HG03060 (cell line): ENCODE measurements at regions not wholly inside any gene's neighbourhood (a gene's known extent, or its start where the extent isn't known, plus 50 kb on each side); places are given as distances from the start of the nearest gene placed in this dataset.

Experiments used
- ATAC-seq: cut with Tn5 transposase; IDR thresholded peaks from one replicate; pipeline ENCODE4 v1.9.1; 2021; ENCODE audit warnings: low read depth, moderate number of reproducible peaks; ENCODE audit not compliant: unreplicated experiment

DNA sequence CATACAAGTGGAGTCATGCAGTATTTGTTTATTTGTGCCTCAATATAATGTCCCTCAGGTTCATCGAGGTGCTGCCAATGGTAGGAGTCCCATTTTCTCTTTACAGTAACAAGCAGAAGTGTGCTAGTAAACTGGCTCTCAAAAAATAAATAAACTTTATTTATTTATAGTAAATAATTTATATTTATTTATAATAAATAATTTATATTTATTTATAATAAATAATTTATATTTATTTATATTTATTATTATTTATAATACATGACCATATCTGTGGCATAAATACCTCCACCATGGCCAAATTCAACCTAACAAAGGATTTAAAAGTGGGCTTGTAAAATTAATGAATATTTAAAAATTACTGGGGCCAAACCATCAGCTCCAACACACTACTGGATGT, 464.9 kb upstream of the NWD2 start:
- ATAC-seq = no peak

DNA sequence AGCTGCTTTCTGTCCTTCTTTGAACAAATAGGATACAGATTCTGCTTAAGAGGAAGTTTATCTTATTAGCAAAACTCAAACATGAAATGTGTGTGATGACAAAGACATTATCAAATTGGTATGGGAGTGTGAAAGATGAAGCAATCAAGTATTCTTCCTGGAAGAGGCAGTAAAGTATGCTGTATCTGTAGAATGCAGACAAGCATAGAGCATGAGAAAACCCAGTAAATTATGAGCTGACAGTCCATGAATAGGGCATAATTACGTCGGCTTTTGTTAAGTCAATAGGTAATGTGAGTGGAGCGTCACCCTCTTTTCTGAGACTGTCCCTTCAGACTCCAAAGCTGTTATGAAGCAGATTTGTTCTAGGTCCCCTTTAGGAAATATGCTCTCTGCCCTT, 458.6 kb upstream of the NWD2 start:
- ATAC-seq = no peak

DNA sequence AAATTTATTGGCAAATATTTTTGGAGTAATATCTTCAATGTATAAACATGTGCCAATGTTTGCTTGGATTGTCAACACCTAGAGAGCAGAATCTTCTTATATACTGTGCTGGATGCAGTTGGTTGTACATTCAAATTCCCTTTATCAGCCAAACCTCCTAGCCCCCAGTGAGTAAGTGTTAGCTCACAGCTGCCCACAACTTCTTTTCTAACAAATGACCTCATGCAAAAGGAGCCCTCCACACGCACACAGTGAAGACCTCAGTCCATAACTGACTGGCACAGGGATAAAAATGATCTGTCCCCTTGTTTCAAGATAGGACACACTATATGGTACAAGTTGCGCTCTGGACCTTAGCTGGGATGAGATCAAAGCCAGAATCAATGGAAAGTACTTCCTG, 458.0 kb upstream of the NWD2 start:
- no peak for ATAC-seq

DNA sequence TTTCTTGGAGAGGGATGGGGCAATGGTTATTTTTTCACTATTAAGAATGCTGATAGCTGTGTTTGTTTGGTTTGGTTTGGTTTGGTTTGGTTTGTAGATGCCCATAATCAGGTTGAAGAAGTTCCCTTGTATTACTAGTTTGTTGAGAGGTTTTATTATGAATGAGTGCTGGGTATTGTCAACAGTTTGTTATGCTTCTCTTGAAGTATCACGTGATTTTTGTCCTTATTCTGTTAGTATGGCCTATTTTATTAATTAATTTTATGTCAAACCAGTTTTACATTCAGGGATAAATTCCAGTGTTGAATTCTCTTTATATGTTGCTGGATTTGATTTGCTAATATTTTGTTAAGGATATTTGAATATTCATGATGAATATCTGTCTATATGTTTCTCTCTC, 449.8 kb upstream of the NWD2 start:
- ATAC-seq = no peak

DNA sequence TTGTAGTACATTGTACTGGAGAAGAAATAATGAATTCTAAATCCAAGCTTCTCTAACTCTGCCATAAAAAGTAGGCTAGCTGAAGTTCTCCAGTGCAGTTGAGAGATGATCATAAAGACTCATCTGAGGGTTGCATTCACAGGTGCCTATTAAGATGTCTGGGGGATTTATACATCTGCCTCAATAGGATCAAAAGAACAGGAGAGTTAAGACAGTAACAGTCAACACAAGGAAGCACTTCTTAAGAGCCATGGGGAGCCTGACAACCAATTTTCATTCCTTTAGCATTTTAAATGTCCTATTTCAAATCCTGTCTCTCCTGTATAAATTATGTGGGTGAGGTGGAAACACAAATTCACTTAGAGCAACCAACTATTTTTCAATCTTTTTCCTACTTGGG, 432.4 kb upstream of the NWD2 start:
- no peak for ATAC-seq

DNA sequence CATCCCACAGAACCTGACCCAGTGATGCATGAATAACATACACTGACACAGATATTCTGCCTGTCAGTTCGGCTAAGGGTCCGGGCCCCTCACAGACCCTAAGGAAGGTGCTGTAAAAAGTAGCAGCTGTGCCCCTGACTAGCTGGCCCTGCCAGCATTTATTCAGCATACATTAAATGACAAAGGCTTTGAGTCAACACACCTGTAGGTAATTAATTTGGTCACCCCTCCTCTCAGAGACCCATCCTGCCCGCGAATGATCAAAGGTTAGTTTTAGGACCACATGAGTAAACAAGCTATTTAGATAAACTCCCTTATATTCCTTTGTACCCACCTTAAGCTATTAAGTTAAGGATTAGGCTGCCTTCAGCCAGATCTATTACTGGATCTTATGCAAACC, 429.0 kb upstream of the NWD2 start:
- no peak for ATAC-seq

DNA sequence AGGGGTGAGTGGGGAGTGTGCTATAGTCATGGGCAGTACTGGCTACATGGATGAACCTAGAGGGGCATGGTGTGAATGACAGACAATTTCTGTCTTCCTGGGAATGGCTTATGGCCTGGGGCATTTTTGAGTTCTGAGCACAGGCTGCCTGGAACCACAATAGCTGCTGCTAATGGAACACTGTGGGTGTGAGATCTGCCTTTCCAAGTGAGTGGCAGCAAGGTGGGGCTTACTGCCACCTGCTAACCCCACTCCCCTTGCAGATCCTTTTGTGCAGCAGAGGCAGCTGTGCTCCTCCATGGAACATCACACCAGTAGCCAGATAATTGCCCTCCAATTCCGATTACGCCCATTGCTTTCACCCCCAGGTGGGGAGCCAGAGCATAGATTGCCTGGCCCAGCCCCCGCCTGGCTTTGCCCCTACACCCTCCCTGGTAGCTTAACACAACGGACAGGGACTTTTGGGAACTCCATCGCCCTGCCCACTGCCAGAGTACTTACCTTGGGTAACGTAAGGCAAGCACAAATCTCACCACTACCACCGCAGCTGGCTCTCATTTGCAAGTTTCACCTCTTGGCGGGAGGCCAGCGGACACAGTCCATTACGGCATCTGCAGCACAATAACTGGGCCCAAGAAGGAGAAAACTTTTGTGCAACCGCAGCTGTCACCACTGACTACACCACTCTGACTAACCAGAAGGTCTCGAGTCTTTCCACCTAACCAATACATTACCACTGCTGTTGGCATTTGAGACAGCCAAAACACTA, 421.2 kb upstream of the NWD2 start:
- no peak for ATAC-seq

DNA sequence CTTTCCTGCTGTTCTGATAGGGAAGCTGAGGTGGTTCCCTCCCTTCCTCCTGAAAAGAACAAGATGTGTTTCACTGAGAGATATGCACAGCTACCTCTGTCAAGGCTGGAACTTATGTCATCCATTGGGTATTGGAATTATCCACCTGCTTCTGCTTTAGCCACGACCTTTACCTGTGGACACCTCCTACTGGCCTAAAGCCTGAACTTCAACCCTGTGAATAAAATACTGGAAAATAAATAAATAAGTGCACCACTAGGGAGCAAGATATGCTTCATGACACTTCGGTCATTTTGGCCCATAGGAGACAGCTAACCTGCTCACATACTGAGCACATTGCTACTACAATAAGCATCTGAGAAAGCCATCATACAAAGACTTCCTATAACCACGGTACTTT, 419.9 kb upstream of the NWD2 start:
- ATAC-seq = no peak

DNA sequence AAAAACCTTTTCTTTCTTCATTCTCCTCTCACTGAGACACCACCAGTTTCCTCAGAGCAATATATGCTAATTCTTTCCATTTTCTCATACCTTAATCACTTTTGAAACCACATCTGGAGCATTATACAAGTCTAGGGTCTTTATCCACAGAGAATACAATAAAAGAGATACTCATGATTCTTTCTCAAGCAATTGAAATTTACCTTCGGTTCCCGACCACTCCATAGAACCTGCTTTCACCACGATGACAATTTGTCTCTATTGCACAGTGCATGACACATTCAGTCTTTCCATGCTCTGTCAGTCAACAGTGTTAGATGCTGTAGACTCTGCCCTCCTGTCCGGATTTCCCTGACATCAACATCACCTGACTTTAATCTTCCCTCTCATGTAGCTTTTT, 409.3 kb upstream of the NWD2 start:
- peak; percentile 56 for ATAC-seq

DNA sequence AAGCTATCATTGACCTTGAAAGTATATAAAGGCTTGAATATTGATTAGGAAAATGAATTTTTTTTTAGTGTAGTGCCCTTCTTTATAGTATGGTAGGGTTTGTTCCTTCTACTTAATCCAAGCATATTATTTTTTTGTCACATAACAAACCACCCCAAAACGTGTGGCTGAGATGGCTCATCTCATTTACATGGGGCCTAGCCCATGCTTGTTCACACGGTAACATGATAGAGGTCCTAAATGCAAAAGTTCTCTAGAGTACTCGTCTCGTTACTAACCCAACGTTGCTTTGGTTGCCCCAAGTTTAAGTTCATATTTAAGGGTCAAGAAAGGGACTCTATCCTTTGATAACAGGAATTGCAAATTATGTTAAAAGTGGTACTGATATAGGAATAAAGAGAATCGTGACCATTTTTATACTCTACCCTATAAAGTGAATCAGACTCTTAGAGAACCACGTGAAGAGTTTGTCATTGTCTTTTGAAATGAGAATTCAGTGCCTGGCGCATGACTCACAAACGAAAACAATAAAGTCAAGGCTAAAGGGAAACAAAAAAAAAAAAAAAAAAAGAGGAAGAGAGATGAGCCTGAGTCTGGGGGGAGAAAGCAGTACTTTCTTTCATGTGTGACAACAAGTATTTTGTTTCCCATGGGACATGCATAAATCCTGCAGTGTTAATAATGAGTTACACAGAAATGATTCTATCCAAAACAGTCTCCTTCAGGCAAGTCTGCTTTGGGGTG, 402.8 kb upstream of the NWD2 start:
- ATAC-seq = peak; percentile 63

DNA sequence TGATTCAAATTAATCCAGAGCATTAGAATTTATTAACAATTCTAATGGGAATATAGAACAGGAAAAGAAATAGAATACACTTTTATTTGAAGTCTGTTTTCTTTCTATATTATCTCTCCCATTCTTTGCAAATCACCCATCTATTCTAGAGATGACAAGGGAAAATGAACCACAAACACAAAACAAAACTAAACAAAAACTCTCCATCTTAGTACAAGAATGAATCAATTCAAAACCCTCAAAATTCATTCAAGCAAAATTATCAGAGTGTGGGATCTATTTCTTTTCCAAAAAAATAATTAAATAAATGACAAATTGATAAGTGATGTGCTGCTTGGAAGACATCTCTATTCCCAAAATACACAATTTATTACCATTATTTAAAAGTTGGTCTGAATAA, 400.1 kb upstream of the NWD2 start:
- ATAC-seq = no peak

DNA sequence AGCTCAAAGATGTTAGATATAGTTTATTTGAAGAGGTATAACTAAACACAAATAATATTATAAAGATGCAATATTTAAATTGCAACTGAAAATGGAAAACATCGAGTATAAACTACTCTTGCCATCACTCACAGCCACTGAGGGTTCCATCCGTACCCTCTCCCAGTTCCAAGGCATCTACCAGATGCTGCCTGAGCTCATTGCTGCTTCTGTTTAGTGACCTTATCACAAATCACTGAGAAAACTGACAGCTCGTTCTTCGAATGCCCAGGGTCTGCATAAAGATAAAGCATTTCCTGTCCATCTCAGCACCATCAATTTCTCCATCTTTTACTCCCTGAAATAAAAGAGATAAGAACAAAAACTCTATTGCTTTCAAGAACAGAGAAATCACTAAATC, 391.7 kb upstream of the NWD2 start:
- no peak for ATAC-seq

DNA sequence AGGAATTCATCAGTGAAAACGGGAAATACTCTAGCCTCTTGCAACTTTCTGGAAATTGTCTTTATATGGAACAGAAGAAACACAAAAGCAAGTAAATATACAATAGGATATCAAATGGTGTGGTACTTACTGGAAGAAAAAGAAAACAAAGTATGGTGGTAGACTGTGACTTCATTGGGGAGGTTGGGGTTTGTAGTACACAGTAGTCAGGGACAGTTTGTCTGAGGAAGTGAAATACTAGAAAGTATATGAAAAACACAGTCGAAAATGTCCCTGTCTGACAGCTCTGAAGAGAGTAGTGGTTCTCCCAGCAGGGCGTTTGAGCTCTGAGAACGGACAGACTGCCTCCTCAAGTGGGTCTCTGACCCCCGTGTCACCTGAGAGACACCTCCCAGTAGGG, 390.0 kb upstream of the NWD2 start:
- ATAC-seq = no peak

DNA sequence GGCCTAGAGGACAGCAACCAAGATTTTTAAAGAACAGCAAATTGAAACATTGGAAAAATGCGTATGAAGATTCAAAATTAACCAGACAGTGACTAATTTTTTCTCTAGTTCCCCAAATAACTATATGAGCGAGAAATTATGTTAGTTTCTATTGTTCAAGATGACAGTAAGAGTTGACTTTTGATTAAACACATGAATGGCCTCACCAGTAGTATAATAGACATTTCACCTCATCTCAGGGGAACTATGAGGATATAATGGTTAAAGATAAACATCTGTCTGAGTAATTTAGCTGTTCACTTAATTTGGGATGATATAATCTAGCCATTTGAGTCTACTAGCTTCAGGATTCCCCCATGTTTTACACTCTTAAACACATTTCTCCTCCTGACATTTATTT, 380.9 kb upstream of the NWD2 start:
- no peak for ATAC-seq

DNA sequence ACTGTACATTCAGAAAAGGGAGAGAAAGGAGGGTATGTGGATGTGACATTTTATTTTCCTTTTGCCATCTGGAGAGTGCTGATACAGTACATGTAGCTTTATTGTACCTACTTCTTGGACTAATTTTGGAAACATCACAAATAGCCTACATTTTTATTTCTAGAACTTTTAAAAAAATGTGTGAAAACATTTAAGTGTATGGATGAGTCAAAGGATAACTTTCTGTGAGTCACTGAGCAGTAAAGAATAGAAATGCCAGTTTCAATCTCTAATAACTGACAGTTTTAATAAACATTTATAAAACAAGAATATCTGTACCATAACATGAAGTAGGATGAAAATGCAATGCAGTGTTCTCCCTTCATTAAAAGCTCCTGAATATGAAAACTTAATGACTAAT, 374.4 kb upstream of the NWD2 start:
- ATAC-seq = no peak

DNA sequence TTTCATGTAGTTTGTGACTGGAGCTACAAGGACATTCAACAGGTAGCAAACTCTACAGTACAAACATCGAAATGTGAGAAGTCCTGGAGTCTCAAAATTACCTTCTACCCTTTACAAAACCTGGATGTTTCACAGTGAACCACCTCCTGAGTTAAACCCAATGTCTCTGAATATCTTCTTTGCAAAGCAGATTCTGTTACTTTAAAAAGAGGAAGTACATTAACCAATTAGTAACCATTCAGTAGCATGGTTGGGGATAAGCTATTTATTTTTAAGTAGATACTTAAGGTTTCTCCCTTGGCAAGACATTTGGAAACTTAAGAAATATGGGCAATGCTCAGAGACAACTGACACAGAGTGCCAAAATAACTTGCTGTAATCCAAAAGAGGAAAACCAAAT, 371.9 kb upstream of the NWD2 start:
- ATAC-seq = peak; percentile 49

DNA sequence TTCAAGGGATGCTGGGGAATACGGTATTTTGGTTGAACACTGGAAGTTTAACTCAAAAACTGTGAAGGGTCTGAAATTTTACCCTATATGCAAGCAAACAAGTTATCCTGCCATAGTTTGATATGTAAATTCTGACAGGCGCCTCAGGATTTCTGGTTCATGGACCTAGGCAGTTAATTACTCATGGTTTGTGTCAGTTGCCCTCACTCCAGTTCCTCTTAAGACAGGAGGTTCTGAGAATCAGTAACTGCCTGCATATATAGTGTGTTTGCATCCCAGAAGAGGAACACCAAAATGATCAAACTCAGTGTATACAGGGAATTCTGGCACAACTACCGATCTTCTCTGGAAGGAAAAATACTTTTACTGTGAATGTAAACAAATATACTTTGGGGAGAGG, 360.4 kb upstream of the NWD2 start:
- no peak for ATAC-seq

DNA sequence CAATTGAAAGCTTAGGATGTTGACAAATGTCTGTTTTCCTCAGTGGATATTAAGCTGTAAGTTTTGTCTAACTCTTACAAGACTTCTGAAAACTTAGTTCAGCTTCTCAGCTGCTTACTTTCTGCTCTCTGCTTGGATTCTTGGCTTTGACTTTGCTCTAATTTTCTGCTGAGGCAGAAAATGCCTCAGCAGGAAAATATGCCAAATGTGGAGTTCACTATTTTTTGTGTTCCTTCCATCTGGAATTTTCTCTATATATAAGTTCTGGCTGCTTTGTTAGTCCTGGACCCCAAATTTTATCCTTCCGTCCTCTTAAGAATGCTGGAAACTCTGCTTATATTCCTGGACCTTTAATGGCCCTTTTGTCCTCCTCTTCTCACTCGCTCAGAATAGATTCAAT, 352.6 kb upstream of the NWD2 start:
- no peak for ATAC-seq

DNA sequence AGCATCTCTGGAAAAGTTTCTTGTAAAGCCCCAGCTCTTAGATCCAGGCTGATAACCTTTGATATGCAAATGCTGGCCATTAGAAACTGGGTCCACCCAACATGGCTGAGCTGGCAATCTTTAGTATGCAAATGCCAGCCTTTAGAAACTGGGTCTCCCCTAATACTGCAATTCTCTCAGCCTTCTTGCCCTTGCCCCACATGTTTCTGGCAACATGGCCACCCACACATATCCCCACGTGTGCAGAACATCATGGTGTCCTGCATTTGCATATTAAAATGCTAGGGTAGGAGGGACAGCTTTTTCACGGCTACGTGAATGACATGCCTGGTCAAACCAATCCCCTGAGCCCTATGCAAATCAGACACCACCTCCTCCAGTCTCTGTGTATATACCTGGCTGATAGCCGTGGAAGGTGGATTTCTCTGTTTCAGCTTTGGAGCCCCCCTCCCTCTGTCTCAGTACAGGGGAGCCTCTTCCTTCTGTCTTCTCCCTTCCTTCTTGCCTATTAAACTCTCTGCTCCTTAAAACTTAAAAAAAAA, 344.0 kb upstream of the NWD2 start:
- no peak for ATAC-seq

DNA sequence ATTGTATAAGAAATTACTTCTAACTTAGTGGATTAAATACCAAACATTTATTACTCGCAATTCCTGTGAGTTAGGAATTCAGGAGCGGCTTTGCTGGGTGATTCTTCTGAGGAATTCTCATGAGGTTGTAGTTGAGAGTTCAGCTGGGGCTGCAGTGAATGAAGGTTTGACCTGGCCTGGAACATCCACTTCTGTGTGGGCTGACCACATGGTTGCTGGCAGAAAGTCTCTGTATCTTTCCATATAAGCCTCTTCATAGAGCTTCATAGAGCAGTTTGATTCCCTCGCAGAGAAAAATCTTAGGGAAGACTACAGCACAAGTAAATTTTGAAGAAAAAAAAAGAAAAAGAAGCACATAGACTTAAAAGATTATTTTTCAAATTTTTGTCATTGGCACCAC, 339.7 kb upstream of the NWD2 start:
- no peak for ATAC-seq

DNA sequence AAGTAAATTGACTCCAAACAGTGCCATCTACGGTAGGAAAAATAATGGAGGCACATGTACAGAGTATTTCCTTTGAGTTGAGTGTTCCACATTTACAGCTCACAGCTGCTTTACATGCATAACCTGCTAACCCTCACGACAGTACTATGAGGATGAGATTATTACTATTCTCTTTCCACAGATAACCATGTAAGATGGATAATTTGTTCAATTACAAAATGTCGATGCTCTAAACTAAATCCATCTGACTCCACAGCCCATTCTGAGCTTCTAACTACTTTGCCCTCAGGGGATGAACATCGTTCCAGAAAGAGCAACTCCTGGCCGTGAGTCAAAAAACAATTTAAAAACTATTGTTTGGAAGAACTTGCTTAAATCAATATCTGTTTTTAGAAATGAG, 330.4 kb upstream of the NWD2 start:
- no peak for ATAC-seq

DNA sequence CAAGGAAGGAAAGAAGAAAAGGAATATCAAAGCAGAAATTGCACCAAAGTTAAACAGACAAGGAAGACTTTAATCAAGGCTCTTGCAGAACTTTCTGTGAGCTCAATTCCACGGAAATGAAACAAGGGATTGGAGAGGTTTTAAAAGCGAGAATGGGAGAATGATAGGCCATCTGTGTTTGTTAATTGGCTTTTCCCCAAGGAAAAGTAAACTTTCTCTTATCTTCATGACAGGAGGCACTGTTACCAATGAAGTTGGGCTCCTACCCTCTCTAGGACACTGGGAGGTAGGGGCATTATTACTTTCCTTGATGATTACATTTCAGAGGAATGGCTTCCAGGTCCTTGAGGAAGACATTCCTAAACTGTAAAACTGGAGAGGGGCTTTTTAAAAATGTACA, 328.8 kb upstream of the NWD2 start:
- no peak for ATAC-seq
